Activated CD4-positive, alpha-beta T cell treated with anti-CD3 and anti-CD28 coated beads, Interleukin-2, amount 50 U/mL, for 4 hours (primary cell): ENCODE measurements at regions not wholly inside any gene's neighbourhood (a gene's known extent, or its start where the extent isn't known, plus 50 kb on each side); places are given as distances from the start of the nearest gene placed in this dataset.
"Not testable (repeated sequence)": the region's sequence is repeated elsewhere in the genome, so short reads cannot be mapped to it uniquely, and the experiment has no call there.

ENCODE experiments used
- DNase-seq, 2 experiments: peaks; one replicate each; pipeline ENCODE4 v3.0.0-alpha.2; 2020

- no peak for DNase-seq
These were observed 174.3 kb downstream of the CPS1 start for GRCh38 chr2:210730672-210731071.

DNA sequence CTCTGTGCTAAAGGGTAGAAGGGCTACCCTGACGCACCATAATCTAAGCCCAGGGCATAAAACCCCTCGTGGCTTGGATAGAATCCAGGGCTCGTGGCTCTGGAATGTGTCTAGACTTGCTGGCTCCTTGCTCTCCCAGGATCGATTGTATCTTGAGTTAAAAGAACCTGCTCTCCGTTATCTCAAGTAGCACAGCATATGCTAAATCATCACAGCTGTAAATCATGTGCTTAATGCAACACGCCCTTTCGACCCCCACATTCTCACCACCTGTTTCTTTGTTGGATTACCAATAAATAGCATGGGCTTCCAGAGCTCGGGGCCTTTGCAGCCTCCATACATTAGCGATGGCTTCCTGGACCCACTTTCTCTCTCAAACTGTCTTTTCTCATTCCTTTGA is 190.4 kb downstream of the CPS1 start:
- not testable (repeated sequence) for DNase-seq

GRCh38 chr2:210752532-210752931 is 196.1 kb downstream of the CPS1 start:
- DNase-seq = no peak

DNA sequence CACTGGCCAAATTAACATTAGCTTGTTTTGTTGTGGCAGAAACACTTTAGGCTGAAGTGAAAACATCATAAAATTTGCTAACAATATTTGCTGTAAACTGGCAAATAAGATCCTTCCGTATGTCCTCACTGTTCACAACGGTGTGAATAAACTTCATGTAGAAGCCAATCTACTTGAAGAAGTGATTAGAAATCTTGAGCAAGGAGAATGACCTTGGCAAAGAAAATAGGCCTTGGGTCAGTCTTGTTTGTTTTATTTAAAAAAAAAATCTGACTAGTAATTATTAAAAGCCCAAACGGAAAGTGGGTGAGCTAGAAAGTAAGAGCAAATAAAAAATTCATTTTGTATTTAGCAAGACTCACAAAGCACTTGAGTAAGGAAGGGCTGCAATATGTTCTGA is 197.0 kb downstream of the CPS1 start:
- no peak for DNase-seq

DNA sequence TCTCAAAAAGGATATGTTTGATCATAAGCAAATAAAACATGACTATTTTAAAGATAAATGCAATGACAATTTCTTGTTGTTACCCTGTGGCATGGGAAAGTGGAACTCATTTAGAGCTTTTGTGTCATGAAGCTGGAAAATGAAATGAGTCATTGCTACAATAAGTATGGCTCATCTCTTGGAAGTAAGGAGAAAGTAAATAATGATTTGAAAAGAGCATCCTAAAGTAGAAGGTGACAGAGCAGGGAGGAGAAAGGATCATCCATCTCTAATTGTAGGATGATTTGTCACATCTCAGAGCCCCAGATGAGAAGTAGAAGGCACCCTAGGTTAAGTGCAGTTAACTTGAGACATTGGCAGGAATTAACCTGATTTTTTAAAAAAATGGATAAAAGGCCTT is 200.5 kb downstream of the CPS1 start:
- DNase-seq = no peak

GRCh38 chr2:210762604-210763588 is 206.5 kb downstream of the CPS1 start:
- no peak for DNase-seq

- no peak for DNase-seq
These were observed 212.0 kb downstream of the CPS1 start for GRCh38 chr2:210768329-210768910.

GRCh38 chr2:210776756-210777155 is 220.4 kb downstream of the CPS1 start:
- DNase-seq = no peak

DNA sequence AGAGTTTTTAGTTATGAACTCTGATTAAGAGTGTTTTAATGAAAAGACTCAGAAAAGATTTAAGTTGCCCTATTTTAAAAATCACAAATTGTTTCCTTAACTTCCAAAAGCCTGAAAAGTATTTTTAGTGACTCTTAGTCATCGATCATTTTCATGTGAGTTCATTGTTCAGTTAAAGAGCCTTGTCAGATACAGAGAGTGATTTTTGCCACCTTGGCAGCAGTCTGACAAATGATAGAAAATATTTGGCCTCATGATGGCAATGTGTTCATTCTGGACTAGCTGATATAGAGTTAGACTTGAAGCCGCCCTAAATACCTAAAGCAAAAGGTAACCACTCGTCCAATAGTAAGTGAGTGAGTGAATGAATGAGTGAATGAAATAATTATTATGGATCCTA is 225.8 kb downstream of the CPS1 start:
- DNase-seq = no peak

DNA sequence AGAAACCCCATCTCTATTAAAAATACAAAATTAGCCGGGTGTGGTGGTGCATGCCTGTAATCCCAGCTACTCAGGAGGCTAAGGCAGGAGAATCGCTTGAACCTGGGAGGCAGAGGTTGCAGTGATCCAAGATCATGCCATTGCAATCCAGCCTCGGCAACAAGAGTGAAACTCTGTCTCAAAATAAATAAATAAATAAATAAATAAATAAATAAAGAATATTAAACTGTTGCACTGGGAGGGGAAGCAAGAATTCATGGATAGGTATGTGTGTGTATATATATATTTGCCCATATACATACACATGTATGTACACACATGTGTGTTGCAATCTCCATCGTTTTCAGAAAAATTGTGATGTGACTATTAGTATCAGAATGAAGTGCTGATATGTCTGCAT is 231.4 kb downstream of the CPS1 start:
- not testable (repeated sequence) for DNase-seq

DNA sequence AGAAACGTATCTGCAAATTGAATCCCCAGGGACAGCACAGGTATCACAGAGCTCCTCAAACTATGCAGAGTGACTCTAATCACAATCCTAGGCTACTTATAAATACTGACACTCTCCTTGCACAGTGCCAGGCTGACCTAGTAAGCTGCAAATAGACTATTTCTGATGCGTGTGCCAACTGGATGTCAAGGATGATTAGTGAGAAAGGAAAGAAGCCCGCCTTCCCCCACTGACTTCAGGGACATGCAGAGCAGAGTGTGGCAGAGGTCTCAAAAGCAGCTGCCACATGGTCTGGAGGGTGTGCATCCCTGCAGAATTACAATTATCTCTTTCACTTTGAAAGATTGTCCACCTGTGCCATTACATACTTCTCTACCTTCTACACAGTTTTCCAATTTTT is 235.6 kb downstream of the CPS1 start:
- DNase-seq = no peak

DNA sequence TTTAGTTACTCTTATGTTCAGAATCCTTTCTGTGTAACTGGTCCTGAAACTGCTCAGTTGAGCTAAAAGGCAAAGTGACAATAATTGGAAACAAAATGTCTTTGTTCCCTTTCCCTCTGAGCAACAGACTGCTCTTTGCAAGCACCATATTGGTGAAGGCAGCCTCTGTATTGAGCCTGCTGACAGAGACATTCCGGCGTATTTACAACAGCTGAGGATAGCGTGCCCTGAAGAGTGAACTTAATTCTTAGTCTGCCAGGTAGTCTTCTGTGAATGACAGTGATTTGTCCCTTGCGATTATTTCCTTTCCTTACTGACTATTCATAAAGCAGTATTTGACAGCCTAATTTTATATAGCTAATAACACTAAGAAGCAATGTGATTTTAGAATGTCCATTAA is 239.1 kb downstream of the CPS1 start:
- no peak for DNase-seq

- no peak for DNase-seq
These were observed 241.8 kb downstream of the CPS1 start for GRCh38 chr2:210798180-210798579.

DNA sequence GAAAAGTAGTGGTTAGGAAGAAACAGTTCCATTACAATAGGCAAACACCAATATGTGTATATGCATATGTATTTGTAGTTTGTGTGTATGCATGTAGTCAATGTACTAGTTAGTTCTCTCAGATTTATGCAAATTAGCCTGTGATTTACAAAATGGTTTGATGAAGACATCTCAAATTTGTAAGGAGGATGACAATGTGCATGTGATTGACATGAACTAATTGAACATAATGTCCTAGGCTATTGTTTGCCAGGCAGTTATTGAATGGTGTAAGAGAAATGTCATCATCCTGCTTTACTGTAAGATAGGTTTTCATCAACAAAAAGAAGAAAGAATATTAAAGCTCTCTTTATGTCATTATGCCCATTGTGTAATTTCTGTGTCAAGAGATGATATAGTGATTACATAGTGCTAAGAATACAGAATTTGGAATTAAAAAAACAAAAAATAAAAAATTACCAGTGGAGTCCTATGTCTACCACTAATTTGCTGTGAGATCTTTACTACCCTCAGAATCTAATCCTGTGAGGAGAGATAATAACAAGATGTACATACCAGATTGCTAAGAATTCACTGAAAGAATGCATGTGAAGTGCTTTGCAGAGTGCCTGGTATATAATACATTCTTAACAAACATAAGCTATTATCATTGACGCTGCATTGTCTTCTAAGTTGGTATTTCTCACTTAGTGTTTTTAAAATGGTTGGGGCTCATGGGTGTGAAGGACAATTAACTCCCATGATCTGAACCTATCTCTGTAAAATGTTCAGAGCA is 258.0 kb downstream of the CPS1 start:
- DNase-seq = no peak

GRCh38 chr2:210816769-210817168 is 260.4 kb downstream of the CPS1 start:
- no peak for DNase-seq

- no peak for DNase-seq
These were observed 262.1 kb downstream of the CPS1 start for GRCh38 chr2:210818473-210818872.

- DNase-seq = no peak
These were observed 277.0 kb downstream of the CPS1 start for GRCh38 chr2:210833403-210833802.

- DNase-seq = no peak
These were observed 282.6 kb downstream of the CPS1 start for GRCh38 chr2:210839034-210839433.

DNA sequence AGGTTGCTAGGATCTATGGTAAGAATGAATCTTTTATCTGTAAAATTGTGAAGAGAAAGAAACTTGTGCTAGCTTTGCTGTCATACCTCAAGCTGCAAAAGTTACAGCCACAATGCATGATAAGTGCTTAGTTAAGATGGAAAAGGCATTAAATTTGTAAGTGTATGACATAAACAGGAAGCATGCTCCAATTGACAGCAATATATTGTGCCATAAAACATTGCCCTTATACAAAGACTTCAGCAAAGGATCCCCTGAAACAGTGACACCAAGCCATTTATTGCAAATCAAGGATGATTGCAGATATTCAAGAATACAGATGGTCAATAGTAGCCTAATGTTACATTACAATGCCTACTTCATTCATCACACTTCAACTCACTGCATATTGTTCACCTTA is 283.1 kb downstream of the CPS1 start:
- no peak for DNase-seq

GRCh38 chr2:210842896-210843295 is 286.5 kb downstream of the CPS1 start:
- DNase-seq = no peak

DNA sequence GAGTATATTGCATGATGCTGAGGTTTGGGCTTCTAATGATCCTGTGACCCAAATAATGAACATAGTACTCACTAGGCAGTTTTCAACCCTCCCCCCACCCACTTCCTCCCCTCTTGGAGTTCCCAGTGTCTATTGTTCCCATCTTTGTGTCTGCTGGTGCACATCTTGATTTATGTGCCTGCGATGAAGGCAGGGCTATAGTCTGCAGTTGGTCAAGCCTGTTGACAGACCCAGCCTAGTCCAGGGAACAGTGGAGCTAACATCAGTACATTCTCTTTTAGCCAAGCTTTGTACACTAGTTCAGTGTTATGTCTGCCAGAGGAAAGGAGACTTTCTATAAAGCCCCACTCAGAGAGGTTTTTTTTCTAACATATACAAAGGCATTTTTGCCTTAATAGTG is 287.6 kb downstream of the CPS1 start:
- no peak for DNase-seq

DNA sequence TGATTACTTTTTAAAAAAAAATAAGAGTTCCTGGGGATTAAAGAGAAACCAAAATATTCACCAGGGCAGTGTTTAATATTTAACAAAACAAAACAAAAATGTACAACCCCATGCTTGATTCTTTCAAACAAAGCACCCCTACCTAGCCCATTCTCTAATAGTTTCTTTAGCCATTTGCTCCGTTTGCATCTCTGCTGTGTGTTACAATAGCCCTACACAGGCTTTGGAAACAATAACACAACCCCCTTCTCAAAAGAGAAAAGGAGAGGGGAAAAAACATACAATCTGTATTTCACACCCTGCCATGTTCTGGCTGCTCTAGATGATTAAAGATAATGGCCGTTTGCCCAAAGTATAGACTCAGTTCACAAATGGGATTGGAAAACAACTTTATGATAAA is 302.9 kb downstream of the CPS1 start:
- no peak for DNase-seq

- no peak for DNase-seq
These were observed 303.9 kb downstream of the CPS1 start for GRCh38 chr2:210860276-210860675.
